ENCODE measurements at regions not wholly inside any gene's neighbourhood (a gene's known extent, or its start where the extent isn't known, plus 50 kb on each side); places are given as distances from the start of the nearest gene placed in this dataset.
"Not testable (repeated sequence)": the region's sequence is repeated elsewhere in the genome, so short reads cannot be mapped to it uniquely, and the experiment has no call there.

DNA sequence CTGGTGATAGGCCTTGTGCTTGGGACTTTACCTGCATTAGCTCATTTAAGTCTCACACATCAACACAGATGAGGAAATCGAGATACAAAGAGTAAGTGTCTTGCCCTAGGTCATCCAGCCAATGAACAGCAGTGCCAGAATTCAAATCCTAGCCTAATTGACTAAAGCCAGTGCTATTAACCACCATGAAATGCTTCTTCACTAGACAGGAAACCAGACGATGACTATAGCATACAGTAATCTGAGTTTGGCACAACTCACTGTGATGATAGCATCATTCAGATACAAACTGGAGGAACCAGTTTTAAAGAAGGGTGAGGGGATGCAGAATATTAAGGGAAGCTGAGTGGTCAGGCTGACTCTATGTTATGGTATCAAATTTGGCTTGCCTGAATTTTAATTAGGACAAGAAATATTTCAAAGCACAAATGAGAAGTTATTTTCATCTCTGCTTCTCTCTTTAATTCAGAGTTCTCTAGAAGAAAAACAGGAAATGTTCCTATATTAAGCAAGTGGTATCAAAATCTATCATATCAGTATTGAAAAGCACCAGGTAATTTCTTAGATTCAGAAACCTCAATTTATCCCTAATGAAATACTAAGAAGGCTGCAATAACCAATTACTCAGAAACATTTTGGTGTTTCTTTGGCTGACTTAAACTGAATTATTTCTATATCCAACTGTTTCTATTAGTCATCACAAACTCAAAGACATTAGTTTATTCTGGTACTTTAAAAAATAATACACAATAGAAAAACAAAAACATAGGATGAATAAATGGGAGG, 147.0 kb upstream of the RASA1 start:
- no peak for DNase-seq (ENCODE audit: extremely low read depth in 1 of 11, low read depth in 9 of 11, low spot score in 4 of 11)

DNA sequence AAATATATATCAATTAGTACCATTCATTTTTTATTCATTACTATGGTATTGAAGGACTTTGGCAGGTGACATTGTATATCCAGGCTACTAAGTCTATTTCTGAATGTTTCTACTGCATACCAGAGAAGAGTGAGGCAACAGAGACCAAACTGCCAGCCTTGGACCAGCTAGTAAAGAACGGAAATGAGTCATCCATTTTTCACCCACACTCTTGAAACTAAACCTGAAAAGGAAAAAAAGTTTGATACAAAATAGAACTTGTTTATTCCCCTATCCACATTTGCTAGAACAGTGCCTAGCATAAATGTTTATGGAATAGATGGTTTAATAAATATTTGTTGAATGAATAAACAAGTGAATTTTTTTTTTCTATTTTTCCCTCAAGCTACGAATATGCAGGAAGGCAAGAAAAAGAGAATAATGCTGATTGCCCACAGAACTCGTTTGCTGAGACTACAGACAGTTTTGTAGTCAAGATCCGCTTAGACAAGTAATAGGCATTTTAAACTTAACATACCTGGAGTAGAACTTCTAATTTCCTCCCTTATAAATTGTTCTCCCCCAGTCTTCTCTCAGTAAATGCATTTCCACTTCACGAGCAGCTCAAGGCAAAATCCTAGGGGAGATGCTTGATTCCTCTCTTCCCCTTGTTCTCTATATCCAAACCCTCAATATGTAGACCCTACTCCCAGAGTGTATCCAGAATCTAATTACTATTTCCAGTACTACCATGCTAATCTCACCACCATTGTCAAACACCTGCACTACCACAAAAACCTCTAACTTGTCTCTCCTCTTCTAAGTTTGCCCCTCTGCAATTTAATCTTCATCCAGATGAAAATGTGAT, 146.2 kb upstream of the RASA1 start:
- DNase-seq (ENCODE audit: extremely low read depth in 1 of 11, low read depth in 9 of 11, low spot score in 4 of 11) = no peak

DNA sequence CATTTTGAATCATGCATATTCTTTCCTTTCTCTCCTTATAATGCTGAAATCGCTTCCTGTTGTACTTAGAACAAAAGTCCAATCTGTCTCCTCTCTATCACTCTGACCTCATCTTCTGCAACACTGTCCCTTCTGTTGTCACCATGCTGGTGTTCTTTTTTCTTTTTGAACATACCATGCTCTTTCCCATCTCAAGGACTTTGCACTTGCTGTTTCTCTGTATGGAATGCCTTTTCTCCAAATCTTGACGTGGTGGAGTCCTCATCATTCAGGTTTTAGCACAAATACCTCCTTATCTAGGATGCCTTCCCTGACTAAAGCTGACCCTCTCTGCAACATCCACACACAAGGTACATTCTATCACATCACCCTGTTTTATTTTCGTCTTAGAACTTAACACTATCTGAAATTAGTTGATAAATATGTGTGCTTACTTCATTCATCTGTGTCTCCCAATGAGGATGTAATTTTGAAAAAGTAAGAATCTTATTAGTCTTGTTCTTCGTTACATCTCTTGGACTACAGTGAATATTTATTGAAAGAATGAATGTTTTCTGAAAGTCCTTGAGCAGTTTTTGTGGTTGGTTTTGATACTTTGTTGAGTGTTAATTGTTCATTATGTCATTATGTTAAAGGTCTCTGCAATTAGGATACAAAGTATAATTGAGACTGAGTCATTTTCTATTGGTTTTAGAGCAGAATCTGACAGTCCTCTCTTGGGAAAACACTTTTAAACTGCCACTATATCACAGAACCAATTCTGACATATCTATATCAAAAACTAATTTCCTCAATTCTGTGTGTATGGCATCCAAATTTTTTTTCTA, 145.3 kb upstream of the RASA1 start:
- DNase-seq (ENCODE audit: extremely low read depth in 1 of 11, low read depth in 9 of 11, low spot score in 4 of 11) = no peak

DNA sequence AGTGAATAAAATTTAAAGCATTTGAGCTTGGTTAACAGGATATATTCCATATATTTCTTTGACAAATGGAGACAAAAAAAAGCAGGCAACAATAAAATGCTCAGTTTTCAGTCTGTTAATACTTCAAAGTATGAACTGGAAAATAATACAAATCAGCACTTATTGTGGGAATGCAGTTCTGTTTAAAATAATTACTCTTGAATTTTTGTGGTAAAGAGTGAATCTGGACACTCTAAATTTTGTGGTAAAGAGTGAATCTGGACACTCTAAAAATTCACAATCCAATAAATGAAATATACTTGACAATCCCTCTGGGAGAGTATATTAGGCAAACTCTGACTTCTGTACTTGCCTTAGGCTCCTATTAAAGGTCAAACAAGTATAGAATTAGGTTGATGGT, 141.9 kb upstream of the RASA1 start:
- DNase-seq (ENCODE audit: extremely low read depth in 1 of 11, low read depth in 9 of 11, low spot score in 4 of 11) = no peak

DNA sequence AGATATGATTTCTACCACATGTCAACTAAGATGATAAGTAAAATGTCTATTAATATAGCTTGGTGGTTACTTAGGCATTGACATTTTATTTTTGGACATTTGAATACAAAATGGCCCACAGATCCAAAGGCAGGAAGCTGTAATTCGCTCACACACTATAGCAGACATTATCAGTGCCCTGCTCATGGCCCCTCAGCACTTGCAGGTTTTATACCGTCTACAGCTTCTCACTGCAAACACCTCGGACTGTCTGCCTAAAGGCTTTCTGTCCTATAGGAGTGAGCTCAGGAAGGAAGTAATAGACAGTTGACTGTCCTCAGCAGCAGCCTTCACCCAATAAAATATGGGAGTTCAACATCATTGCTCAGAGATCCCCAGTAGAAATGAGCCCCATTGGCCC, 140.8 kb upstream of the RASA1 start:
- DNase-seq (ENCODE audit: extremely low read depth in 1 of 11, low read depth in 9 of 11, low spot score in 4 of 11) = no peak

DNA sequence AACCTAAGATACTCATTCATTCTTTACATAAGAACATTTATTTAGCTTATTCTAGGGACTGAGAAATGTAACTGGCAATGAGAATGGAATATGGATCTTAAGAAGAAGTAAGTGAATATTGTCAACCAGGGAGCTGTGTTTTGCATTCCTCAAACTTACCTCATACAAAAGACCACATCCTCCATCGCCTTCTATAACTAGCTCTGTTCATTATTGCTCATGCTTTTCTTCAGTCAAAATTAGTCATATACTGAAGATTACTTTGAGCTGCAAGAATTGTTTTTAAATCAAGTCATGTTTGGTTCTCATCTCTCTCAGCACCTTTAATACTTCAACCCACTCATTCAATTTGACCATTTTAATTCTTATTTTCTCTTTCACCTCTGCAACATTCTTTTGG, 140.3 kb upstream of the RASA1 start:
- DNase-seq (ENCODE audit: extremely low read depth in 1 of 11, low read depth in 9 of 11, low spot score in 4 of 11) = no peak

DNA sequence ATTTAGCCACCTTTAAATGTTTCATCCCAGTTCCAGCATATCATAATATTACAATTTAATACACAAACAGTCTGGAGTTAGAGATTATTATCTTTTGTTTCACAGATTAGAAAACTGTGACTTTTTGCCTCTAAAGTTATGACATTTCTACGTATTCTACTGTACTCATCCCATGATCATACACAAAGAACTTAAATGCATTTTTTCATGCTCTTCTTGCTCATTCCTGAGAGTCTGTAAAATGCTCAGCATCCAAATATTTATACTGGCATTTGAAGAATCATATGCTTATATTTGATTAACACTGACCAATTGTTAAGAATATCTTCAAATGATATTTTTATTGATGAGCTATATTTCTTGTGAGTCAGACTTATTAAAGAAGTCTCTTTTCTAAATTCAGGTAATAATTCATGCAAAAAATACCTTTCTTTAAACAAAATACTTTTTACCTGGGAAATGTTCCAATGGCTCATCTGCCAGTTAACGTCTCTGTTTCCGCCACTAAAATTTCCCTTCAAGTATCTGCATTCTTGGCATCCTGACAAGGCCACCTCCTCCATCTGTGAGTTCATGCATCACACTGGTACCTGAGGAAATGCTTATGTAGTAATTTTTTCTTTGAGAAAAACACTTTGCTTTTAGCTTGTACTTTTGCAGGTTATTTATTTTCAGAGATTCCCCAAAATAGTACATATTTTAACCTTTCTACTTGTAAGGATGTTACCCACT, 139.6 kb upstream of the RASA1 start:
- DNase-seq (ENCODE audit: extremely low read depth in 1 of 11, low read depth in 9 of 11, low spot score in 4 of 11) = no peak

DNA sequence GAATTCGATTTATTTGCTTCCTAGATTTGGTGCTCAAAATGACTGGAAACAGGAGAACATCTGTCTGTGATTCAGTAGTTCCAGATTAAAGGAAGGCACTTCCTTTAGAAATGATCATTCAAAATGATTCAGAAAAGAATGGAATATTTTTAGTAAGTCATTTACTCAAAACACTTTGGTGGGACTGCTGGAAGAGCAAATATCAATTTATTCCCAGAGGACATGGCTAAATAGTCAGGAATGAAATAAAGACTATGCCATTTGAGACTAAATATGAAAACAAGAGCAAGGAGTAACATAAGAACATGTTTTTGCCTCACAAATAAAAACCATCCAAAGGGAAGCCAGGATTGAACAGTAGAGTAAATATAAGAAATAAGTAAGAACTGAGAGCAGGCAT, 138.6 kb upstream of the RASA1 start:
- DNase-seq (ENCODE audit: extremely low read depth in 1 of 11, low read depth in 9 of 11, low spot score in 4 of 11) = no peak

DNA sequence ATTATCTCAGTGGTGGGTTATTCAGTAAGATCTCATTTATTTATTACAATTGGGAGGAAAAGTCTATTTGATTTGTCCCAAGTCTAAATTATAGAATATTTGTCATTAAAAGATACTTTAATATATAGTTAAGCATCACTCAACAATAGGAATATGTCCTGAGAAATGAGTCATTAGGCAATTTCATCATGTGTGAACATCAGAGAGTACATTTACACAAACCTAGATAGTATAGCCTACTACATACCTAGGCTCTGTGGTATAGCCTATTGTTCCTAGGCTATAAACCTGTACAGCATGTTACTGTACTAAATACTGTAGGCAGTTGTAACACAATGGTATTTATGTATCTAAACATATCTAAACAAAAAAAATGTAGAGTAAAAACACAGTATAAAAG, 135.0 kb upstream of the RASA1 start:
- no peak for DNase-seq (ENCODE audit: extremely low read depth in 1 of 11, low read depth in 9 of 11, low spot score in 4 of 11)

DNA sequence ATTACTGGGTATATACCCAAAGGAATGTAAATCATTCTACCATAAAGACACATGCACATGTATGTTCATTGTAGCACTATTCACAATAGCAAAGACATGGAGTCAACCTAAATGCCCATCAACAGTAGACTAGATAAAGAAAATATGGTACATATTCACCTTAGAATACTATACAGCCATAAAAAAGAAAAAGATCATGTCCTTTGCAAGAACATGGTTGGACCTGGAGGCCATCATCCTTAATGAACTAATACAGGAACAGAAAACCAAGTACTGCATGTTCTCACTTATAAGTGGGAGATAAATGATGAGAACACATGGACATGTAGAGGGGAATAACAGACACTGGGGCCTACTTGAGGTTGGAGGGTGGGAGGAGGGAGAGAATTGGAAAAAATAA, 133.2 kb upstream of the RASA1 start:
- not testable (repeated sequence) for DNase-seq (ENCODE audit: extremely low read depth in 1 of 11, low read depth in 9 of 11, low spot score in 4 of 11)

DNA sequence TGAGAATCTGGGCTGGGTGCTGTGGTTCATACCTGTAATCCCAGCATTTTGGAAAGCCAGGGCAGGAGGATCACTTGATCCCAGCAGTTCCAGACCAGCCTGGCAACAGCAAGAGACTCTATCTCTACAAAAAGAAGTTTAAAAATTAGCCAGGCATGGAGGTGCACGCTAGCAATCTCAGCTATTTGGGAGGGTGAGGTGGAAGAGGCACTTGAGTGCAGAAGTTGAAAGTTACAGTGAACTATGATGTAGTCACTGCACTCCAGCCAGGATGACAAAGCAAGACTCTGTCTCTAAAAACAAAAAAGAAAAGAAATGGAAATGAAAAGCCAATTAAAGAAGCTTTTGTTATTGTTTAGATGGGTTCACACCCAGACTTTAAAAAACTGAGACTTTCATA, 131.6 kb upstream of the RASA1 start:
- DNase-seq (ENCODE audit: extremely low read depth in 1 of 11, low read depth in 9 of 11, low spot score in 4 of 11) = no peak

DNA sequence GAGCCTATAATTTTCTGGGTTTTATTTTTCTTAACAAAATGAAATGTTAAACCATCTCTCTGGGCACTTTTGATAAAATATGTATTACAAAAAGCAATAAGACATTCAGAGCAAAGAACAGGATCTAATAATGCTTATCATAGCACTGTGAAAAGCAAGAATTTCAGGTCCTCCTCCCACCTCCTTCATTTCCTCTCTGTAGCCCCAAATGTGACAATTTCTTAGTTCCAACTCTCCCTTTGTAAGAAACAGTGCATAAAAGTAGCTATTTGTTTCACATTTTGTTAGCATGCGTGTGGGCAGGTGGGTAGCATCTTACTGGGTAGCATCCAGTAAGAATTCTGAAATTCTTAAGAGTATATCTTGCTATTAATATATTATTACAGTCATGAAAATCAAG, 130.9 kb upstream of the RASA1 start:
- no peak for DNase-seq (ENCODE audit: extremely low read depth in 1 of 11, low read depth in 9 of 11, low spot score in 4 of 11)

DNA sequence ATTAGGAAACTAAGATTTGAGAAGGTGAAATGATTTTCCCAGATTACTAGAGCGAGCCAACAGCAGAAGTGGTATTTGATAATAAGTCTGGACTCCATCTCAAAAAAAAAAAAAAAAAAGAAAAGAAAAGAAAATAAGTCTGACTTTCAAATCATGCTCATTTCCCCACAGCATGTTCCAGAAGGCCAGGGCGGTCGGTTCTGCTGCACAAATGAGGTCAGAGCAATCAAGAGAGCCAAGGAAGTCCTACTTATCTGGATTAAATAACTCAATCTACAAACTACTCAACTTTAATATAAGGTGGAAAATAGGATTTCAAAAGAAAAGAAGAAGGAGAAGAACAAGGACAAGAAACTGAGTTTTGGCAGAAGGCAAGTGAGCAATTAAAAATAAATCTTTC, 130.4 kb upstream of the RASA1 start:
- no peak for DNase-seq (ENCODE audit: extremely low read depth in 1 of 11, low read depth in 9 of 11, low spot score in 4 of 11)

DNA sequence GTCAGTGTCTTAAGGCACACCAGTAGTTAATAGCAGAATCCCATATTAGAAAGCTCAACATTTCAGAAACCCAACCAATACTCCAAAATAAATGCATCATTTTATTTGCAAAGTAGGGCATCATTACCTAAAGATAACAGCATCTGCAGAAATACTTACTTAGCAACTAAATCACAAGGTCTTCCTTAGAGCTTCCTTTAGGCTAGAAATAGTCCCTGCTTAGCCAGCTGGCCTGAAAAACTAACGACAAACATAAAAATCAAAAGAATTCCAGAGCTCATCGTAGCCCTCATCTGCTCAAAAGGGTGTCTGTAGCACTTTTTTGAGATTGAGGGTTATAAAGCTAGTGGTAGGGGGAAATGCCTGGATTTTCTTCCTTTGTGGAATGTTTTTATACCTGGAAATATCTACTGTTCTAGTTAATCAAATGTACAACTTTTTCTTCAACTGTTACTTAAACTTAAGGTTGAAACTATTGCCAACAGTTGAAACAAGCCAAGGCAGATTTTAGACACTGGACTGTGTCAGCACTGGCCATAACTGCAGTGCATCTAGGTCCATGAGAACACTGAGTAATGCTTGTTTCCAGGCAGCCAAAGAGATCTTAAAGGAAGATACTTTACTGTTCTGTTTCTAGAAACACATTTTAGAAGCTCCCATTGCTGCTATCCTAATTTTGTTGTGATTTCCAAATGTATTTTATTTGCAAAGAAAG, 129.4 kb upstream of the RASA1 start:
- DNase-seq (ENCODE audit: extremely low read depth in 1 of 11, low read depth in 9 of 11, low spot score in 4 of 11) = no peak

DNA sequence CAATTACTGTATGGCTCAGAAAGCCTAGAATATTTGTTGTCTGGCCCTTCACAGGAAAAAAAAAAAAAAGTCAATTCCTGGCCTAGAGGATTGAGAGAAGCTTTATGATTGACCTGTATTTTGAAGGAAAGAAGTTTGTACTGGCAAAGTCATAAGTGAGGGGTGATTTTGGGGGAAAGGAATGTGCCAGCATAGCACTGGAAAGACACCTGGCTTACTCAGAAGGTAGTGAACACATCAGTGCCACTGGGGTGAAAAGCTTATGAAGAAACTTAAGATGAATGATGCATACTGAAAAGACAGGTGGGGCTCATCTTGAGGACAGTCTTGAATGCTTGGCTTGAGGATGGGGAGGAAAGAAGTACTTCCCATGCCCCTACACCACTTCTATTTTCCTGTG, 127.9 kb upstream of the RASA1 start:
- DNase-seq (ENCODE audit: extremely low read depth in 1 of 11, low read depth in 9 of 11, low spot score in 4 of 11) = no peak

DNA sequence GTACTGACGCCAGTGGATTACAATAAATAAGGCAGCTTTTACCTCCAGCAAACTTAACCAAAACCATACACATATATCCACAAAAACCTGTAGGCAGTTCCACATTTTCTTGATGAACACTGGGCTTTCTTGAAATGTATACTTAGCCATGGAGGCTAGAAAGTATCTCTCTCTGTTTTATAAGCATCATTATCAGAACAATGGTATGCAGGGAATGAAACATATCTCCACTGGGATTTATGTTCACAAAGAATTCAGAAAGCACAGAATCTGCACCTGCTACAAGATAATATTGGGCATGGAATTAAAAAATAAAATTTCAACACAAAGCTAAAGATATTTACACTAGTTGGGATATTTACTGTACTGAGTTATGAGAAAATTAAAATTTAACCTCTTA, 126.1 kb upstream of the RASA1 start:
- DNase-seq (ENCODE audit: extremely low read depth in 1 of 11, low read depth in 9 of 11, low spot score in 4 of 11) = no peak

DNA sequence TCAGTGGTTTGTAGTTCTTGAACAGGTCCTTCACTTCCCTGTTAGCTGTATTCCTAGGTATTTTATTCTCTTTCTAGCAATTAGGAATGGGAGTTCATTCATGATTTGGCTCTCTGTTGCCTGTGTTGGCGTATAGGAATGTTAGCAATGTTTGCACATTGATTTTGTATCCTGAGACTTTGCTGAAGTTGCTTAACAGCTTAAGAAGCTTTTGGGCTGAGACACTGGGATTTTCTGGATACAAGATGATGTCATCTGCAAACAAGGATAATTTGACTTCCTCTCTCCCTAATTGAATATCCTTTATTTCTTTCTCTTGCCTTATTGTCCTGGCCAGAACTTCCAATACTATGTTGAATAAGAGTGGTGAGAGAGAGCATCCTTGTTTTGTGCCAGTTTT, 121.8 kb upstream of the RASA1 start:
- DNase-seq (ENCODE audit: extremely low read depth in 1 of 11, low read depth in 9 of 11, low spot score in 4 of 11) = not testable (repeated sequence)

DNA sequence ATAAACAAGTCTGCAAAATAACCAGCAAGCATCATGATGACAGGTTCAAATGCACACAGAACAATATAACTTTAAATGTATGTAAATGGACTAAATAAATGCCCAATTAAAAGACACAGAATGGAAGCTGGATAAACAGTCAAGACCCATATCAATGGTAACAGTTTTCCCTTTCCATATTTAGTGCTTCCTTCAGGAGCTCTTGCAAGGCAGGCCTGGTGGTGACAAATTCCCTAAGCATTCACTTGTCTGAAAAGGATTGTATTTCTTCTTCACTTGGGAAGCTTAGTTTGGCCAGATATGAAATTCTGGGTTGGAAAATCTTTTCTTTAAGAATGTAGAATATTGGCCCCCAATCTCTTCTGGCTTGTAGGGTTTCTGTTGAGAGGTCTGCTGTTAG, 120.2 kb upstream of the RASA1 start:
- no peak for DNase-seq (ENCODE audit: extremely low read depth in 1 of 11, low read depth in 9 of 11, low spot score in 4 of 11)

DNA sequence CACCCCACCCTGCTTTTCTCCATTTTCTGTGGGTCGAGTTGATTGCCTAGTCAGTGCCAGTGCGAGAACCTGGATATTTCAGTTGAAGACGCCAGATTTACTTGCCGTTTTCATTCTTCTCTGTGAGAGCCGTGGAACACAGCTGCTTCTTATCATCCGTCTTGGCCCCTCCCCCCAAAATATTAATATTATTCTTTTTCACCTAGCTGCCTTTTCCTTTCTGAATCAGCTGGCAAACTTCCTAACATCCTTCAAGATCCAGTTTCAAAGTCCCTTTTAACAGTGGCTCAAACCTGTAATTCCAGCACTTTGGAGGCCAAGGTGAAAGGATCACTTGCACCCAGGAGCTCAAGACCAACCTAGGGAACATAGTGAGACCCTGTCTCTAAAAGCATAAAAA, 117.1 kb upstream of the RASA1 start:
- no peak for DNase-seq (ENCODE audit: extremely low read depth in 1 of 11, low read depth in 9 of 11, low spot score in 4 of 11)
